ENCODE measurements at regions not wholly inside any gene's neighbourhood (a gene's known extent, or its start where the extent isn't known, plus 50 kb on each side); places are given as distances from the start of the nearest gene placed in this dataset.

DNA sequence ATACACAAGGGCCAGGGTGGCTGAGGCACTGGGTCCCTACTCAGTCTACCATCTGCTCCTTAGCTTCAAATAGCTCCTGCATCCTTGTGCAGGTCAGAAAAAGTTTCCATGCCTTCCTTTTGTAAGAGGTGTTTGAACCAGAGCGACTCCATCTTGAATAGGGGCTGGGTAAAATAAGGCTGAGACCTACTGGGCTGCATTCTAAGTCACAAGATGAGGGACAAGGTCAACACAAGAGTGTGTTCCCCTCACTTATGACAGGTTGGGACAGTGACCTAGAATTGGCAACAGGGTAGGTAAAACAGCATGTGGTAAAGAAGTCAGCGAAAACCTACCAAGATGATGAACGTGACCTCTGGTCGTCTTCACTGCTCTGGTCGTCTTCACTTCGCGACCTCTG lies 120.5 kb downstream of the KCNK1 start:
- TF ChIP-seq POLR2A (IDR thresholded peaks at IDR 0.05), result no peak
- TF ChIP-seq, protein P1, sequence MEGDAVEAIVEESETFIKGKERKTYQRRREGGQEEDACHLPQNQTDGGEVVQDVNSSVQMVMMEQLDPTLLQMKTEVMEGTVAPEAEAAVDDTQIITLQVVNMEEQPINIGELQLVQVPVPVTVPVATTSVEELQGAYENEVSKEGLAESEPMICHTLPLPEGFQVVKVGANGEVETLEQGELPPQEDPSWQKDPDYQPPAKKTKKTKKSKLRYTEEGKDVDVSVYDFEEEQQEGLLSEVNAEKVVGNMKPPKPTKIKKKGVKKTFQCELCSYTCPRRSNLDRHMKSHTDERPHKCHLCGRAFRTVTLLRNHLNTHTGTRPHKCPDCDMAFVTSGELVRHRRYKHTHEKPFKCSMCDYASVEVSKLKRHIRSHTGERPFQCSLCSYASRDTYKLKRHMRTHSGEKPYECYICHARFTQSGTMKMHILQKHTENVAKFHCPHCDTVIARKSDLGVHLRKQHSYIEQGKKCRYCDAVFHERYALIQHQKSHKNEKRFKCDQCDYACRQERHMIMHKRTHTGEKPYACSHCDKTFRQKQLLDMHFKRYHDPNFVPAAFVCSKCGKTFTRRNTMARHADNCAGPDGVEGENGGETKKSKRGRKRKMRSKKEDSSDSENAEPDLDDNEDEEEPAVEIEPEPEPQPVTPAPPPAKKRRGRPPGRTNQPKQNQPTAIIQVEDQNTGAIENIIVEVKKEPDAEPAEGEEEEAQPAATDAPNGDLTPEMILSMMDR (IDR thresholded peaks at IDR 0.05), result no peak
